MV-4-11 (cell line): ENCODE measurements at regions not wholly inside any gene's neighbourhood (a gene's known extent, or its start where the extent isn't known, plus 50 kb on each side); places are given as distances from the start of the nearest gene placed in this dataset.
A peak's percentile ranks its signal among the peaks of the same experiment; 100 is the strongest.
"Not testable (repeated sequence)": the region's sequence is repeated elsewhere in the genome, so short reads cannot be mapped to it uniquely, and the experiment has no call there.

Experiments
- DNase-seq: peaks from one replicate; lab custom pipeline; 2025; lab: John Stamatoyannopoulos, UW

DNA sequence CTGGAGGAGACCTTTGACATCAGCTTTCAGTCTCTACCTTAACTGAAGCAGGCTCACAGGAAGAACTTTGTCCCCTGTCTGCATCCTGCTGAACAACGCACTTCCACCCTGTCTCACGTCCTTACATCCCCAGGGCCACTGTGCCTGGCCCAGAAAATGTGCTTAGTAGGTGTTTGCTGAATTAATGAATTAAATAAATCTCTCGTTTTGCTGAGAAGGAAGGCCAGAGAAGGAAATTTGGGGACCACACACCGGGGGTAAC is 54.3 kb upstream of the CREB3L1 start:
- DNase-seq, result no peak

DNA sequence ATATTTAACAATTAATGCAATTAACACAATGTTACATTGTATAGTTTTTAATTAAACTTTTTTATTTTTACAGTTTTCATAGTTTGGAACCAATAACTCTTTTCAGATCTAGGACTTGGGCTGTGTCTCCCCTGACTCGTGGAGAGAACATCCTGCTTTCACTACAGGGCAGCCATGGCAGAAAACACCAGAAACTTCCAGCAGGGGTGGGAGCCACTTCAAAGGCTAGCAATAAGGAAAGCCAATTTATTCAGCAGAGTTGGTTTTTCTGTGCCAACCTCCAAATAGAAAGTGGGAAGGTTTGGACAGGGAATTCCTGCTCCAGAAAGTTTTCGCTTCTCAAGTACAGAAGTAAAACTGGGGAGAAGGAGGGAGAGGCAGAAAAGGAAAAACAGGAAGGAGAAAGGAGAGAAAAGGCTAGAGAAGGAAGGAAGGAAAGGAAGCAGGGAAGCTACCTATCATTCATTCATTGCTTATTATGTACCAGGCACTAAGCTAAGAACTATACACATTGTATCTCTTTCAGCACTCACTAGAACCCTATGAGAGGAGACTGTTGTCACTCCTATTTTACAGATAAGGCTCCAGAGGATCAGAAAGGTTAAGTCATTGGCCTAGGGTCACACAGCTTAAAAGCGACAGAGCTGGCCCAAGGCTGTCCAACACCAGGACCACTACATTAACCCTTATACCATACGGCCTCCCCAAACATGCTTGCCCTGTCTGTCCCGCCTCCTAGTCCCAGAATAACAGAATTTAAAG is 54.8 kb upstream of the CREB3L1 start:
- no peak for DNase-seq

DNA sequence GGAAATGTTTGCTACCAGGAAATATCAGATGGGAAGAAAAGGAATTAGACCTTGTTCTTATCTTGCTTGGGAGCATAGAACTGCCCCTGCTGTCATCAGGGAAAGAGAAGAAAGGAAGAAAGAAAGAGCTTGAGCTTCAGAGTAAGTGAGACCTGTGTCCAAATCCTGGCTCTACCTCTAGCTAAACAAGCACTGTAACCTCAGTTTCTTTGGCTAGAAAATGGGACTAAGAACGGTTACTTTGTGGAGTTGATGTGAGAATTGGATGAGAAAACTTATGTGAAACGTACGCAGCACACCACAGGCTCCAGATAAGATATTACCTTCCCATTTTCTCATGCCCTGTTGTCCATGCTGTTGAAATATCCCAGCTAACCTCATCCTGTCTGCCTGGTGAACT is 57.1 kb upstream of the CREB3L1 start:
- DNase-seq, result no peak

DNA sequence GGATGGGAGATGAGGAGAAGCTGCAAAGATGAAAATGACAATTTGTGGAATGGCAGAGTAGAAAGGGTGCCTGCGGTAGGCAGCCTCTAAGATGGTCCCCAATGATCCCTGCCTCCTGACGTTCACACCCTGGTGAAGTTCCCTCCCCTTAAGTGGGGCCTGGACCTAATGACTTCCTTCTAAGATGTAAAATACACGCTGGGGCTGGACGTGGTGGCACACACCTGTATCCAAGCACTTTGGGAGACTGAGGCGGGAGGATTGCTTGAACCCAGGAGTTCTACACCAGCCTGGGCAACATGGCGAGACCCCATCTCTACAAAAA is 60.7 kb upstream of the CREB3L1 start:
- DNase-seq, result no peak

DNA sequence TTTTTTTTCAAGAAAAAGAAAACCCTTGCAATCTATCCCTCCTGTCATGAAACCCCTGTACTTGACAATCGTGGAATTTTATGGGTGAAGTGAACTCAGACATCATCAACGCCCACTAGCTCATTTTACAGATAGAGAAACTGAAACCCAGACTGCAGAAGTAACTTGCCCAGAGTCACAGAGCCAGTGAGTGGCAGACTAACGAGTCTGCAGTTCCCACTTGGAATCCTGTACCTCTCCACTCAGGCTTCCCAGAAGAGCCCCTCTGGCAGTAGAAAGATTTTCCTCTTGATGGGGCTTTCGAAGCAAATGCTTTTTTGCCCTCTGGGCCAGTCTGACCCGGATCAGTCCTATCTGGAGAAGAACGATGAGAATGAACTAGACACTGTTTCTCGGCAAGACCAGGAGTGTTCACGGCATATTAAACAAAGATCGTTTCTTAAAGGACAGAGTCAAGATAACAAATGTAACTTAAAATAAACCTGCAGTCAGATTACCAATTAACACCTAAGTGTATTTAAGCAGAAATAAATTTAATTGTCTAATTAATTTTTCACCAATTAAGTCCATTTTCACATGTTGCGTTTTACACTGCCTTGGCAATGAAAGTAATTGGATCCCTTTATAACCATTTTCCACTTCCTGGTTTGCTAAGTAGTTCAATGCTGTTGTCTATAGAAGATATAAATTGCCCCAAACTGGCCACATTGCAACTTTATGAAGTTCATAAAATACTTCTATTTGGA is 61.3 kb upstream of the CREB3L1 start:
- peak; percentile 31 for DNase-seq

DNA sequence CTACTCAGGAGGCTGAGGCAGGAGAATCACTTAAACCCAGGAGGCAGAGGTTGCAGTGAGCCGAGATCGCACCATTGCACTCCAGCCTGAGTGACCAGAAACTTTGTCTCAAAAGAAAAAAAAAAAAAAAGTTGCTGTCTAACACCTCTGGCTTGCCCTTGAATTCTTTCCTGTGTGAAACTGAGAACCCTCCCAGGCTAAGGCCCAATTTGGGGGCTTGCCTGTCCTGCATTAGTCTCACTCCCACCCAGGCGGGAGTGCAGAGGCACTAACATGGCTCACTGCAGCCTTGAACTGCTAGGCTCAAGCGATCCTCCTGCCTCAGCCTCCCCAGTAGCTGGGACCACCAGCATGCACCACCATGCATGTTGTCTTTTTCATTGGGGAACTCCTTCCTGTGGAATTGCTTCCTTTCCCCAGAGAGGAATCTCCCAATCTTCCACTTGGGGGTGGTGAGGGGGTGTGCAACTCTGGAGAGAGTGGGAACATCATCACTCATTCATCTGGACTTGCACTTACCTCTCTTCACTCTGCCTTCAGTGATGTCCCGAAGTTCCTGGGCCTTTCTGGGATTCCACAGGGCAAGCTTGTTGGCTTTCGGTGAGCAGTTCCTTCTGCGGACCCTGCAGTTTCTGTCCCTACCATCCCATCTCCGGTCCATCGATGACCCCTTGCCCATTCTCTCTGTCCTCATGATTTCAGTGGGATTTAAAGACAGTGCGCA is 62.1 kb upstream of the CREB3L1 start:
- DNase-seq, result no peak

DNA sequence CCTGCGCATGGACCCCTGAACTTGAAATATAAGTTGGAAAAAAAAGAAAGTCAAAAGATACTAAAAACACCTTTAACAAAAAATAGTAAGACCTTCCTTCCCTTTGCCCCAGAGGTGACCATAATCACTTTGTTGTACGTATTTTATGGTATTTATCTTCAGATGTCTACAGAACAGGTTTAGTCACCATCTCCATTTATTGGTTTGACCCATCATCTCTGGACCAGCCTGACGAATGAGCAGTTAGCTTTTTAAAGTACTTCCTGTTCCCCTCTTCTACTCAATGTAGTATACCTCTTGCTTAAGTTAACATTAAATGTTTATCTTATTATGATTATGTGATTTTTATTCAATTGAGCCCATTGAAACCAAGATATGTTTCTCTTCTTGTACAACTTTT is 64.7 kb upstream of the CREB3L1 start:
- no peak for DNase-seq

DNA sequence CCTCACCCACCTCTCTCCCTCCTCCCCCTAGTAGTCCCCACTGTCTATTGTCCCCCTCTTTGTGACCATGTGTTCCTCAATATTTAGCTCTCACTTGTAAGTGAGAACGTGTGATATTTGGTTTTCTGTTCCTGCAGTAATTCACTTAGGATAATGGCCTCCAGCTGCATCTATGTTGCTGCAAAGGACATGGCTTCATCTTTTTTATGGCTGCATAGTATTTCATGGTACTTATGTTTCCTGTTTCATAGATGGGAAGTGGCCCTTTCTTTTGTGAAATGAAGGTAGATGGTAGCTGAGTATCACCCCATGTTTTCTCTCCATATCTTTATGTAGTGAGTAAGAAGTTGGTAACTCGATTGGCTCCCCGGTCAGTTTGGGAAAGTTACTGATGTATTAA is 66.6 kb upstream of the CREB3L1 start:
- DNase-seq, result no peak

DNA sequence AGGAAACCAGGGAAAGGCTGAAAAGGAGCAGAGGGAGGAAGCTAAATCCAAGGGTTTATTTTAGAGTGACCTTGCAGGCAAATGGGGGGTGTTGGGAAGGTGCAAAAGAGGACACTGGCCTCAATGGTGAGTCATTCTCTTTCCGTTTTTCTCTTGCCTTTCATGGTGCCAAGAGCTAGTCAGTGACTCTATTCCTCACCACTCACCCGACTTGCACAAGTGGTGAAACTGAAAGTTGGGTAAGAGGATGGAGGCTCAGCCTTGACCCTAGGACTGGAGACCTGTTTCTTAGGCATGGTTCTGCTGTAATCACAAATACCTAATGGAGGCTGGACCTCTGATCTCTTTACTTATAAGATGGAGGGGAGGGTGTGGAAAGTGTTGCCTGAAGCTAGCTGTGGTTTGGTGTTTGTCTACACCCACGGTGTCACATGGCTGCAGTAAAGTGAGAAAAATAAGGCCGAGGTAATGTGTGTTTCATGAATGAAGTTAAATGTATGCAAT is 67.3 kb upstream of the CREB3L1 start:
- peak; percentile 89 for DNase-seq

DNA sequence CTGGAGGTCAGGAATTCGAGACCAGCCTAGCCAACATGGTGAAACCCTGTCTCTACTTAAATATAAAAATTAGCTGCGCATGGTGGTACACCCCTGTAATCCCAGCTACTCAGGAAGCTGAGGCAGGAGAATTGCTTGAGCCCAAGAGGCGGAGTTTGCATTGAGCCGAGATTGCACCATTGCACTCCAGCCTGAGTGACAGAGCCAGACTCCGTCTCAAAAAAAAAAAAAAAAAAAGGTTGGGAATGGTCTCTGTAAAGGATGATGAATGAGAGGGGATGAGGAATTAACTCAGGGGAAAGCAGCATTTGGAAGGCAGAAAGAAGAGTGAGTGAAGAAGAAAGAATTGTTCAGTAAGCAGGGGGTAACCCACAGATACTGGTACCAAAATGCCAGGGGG is 67.8 kb upstream of the CREB3L1 start:
- DNase-seq, result not testable (repeated sequence)

DNA sequence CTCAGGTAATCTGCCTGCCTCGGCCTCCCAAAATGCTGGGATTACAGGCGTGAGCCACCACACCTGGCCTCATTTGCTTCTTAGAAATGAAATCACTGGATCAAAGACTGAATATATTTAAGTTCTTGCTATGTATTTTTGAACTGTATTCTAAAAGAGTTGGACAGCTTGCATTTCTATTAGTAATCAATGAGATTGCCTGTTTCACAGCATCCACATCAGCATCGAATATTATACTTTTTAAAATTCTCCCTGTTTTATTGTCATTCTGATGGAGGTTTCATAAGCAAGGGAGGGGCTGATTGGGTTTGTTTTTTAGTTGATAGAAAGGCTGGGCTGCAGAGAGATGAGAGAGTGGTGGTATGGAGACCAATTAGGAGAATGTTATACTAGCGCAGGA is 68.7 kb upstream of the CREB3L1 start:
- DNase-seq, result no peak

DNA sequence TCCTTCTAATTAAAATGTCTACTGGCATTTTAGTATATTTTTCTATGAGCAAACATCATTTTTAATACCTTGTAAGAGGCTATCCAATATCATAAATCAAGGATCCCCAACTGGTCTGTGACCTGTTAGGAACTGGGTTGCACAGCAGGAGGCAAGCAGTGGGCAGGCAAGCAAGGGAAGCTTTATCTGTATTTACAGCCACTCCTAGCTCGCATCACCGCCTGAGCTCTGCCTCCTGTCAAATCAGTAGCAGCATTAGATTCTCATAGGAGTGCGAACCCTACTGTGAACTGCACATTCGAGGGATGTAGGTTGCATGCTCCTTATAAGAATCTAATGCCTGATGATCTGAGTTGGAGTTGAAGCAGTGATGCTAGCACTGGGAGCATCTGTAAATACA is 70.2 kb upstream of the CREB3L1 start:
- DNase-seq, result no peak

DNA sequence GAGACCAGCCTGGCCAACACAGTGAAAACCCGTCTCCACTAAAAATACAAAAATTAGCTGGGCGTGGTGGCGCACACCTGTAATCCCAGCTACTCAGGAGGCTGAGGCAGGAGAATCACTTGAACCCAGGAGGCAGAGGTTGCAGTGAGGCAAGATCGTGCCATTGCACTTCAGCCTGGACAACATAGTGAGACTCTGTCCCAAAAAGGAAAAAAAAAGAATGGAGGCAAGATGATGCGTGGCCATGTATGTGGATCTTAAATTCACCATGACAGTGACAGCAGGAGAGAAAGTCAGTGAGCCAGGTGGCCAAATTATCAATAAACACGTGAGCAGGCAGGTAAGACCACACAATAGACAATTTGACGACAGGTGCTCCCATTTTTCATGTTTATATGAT is 73.0 kb upstream of the CREB3L1 start:
- DNase-seq, result not testable (repeated sequence)

DNA sequence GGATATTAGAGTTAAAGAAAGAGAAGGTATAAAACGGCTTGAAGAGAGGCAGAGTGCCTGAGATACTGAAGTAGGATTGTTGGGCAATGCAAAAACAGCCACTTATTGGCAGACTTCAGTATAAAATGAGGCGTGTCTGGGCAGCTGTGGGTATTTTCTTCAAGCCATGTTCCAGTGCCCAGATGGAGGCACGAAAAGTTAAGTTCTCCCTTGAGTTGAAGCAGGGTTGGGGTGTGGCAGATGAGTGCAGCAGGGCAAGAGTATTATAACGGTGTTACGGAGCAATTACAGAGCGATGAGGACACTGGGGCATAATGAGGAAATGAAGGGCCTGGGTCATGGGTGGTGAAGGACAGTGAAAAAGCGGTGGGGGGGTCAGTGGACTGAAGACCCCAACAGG is 73.7 kb upstream of the CREB3L1 start:
- no peak for DNase-seq

DNA sequence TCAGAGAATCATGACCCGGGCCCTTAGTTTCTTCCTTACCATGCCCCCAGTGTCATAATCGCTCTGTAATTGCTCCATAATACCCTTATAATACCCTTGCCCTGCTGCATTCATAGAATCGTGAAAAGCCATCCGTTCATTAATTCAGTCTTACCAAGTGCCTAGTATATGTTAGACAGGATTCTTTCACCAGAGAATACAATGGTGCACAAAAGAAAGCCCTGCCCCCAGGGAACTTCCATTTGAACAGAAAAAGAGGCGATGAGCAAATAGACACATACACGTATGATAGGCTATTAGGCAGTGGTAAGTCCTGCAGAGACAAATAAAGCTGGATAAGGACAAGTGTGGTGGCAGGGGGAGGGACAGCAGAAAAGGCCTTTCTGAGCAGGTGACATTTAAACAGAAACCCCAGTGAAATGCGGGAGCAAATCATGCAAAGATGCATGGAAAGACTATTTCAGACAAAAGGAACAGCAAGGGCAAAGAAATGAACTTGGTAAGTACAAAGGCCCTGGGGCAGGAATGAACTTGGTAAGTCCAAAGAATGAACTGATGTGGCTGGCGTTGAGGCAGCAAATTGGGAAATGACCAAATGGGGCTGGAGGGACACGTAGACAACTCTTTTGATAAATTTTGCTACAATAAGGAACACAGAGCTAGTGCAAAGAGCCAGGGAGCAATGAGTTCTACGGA is 74.6 kb upstream of the CREB3L1 start:
- no peak for DNase-seq

DNA sequence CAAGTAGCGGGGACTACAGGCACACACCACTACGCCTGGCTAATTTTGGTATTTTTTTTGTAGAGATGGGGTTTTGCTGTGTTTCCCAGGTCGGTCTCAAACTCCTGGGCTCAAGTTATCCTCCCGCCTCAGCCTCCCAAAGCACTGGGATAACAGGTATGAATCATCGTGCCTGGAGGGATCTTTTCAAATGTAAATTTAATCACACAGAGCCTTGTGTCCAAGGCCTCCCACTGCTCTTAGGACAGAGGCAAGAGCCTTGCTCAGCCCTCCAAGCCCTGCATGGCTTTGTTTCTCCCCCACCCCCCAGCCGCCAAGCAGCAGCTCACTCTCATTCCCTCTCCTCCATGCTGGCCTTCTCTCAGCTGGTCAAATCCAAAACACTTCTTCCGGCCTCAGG is 75.3 kb upstream of the CREB3L1 start:
- no peak for DNase-seq

DNA sequence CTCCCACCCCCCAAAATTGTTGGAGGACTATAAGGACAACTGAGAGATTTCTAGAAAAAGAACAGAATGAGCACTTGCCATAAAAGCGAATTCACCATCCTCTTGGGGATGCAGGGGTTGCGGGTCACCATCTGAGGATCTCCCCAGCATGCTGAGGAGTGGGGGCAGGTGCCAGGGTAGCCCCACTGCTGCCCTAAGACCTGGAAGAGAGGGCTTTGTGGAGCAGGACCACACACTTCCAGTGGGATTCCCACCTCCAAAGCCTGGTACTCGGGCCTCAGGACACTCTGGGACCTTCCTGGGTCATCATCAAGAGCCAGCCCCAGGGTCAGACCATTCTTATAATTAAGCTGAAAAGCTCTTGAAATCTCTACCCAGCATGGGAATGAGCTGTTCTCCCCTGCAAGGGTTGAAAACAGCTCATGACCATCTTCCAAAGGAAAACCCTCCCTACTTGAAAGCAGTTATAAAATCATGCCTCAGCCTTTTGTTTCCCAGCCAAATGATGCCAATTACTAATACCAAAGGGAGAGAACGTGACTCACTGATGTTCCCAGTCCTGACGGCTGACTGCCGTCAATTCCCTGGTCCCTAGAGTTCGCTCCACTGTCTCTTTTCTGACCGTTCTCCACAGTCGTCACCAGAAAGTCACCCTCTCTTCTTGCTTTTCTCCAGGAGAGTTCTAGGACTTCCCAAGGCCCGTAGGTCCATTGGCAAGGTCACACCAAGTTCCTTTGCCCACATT is 76.8 kb upstream of the CREB3L1 start:
- DNase-seq, result no peak

DNA sequence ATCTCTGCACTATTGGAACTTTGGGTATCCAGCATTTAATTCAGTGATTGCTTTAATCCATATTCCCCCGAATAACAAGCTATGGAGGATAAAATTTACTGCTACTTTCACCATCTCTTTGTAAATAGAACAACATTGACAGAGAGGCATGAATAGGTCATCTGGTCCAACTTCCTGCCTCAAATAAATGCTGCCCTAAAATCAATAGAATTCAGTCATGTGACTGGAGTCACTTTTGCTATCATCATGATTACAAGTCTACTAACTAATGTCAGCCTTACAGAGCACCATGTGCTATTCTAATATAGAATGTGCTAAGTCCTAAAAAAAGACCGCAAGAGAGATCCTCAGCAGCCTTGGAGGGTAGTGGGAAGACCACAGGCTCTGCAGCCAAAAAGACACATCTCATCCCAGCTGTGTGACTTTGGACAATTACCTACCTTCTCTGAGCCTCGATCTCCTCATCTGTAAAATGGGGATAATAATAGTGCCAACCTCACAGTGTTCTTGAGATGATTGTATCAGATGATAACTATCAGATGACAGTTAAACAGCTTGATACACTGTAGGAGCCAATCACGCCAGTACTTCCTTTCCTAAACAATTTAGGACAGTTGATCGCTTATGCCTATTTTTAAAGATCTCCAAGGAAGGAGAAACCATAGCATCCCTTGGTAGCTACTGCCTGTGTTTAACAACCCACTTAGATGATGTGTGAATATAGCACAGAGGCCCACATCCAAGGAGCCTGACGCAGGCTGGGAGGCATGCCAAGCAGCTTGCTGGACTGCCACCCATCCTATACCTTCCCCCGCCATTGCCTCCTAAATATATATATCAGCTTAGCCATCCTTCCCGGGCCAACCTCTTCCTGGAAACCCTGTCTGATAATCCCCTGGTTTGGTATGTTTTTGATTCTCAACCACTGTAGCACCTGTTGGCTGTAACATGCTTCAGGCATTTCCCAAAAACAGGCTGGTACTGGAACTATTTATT is 77.3 kb upstream of the PHF21A start:
- no peak for DNase-seq

DNA sequence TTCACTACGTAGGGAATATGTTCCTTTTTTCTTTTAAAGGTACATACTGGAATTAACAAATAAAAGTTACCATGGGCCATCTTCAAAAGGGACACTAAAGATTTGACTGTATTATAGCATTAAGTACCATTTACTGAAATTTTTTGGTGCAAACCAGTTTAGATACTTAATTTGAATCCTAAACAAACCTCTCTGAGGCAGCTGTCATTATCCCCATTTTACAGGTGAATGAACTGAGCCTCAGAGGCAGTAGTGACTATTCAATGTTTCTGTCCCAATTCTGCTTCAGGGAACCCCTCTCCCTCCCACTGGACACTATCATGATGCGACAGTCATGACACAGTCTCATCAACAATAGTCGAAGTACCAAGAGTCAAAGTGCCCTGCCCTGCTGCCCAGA is 76.2 kb upstream of the PHF21A start:
- no peak for DNase-seq

DNA sequence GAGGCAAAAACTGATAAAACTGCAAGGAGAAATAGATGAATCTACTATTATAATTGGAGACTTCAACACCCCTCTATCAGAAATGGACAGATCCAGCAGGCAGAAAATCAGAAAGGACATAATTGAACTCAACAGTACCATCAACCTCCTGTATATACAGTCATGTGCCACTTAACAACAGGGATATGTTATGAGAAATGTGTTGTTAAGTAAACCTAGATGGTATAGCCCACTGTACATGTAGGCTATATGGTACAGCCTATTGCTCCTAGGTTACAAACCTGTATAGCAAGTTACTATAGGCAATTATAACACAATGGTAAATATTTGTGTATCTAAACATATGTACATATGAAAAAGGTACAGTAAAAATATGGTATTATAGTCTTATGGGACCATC is 66.8 kb upstream of the PHF21A start:
- DNase-seq, result no peak

DNA sequence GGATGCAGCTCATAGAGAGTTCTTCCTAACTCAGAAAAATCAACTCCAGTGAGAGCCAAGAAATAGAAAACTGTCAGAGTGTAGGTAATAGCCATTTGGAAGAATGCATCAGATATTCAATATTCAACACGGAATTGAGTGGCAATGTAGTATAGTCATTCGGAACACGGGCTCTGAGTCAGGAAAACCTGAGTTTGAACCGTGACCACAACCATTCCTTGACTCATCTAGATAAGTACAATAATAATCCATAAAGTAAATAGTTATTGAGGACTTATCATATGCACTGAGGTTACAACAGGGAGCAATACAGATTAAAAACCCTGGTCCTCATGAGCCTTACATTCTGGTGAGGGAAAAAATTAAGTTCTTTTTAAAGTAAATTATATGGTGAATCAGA is 62.6 kb upstream of the PHF21A start:
- DNase-seq, result no peak
